ENCODE measurements at regions not wholly inside any gene's neighbourhood (a gene's known extent, or its start where the extent isn't known, plus 50 kb on each side); places are given as distances from the start of the nearest gene placed in this dataset.

DNA sequence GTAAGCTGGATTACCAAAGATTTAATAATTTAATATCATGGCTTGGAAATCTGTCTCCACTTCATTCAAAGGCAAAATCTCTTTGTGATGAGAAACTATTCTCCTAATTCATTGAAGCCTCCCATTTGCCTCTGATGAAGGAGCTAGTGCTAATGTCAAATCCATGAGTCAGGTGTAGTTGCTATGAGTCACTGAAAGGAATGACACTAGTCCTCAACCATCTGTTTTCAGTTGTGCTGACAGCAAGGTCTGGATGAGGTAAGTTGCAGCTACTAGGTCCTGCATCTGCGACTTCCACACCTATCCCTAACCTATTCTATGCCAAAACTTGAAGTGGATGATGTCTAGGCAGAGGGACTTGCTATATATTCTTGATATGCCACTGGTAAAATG, 324.0 kb upstream of the UBE2E3 start:
- DNase-seq = peak; percentile 80

DNA sequence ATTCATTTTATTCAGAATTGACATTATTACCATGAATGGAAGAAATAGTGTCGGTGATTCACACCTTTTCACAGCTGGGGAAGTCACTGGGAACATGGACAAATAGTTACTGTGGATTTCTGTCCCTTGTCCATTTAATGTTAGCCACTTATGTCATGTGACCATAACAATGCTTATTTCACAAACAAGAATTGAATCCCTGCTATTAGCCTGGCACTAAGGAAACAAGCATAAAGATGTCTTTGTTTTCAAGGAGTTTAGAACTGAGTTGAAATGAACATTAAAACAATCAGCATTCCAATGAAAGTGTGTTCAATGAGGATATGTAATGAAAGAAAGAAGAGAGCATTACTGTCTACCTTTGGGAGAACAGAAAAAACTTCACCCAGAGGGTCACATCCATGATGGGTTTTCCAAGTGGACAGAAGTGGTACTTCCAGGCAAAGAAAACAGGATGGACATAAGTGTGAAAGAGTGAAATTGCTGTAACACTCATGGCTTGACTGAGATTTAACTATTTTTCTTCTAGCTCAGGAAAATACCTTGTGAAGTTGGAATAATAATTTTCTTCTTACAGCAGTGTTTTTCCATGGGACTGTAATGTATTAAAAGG, 324.5 kb upstream of the UBE2E3 start:
- no peak for DNase-seq

DNA sequence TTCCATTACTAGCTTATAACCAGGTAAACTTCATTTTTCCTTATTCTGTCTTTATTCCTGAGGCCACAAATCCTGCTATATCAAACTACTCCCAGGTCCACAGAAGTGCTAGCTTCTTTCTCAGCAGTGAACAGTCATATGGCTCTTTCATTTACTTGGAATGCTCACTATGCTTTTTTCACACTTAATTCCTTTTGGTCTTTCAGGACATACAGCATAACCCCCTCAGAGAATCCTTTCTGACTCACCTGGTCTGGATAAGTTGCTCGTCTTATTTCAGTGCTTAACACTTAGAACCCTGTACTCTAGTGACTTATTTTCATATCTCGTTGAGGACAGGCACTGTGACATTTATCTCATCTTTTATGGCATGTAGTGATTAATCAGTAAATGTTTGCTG, 325.0 kb upstream of the UBE2E3 start:
- DNase-seq = peak; percentile 54

DNA sequence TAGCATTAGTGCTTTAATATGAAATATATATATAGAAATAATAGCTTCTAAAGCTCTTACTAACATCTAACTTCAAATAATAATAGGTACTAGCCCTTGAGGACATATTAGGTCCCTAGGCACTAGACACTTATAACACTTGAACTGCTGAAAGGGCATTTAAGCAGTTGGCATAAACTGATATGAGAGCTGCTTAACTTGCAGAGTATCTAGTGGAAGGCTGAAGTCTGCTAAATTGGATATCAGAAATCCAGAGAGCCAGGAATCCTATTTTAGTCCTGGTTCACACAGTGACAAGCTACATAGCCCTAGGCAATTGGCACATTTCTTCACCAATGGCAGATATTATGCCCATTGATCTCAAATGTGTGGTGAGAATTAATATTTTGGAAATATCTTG, 326.9 kb upstream of the UBE2E3 start:
- no peak for DNase-seq

- DNase-seq = peak; percentile 9
Observed at GRCh38 chr2:180652794-180653193, 327.6 kb upstream of the UBE2E3 start.

- DNase-seq = no peak
Observed at GRCh38 chr2:180651596-180651995, 328.8 kb upstream of the UBE2E3 start.

- no peak for DNase-seq
Observed at GRCh38 chr2:180647621-180648020, 332.8 kb upstream of the UBE2E3 start.

DNA sequence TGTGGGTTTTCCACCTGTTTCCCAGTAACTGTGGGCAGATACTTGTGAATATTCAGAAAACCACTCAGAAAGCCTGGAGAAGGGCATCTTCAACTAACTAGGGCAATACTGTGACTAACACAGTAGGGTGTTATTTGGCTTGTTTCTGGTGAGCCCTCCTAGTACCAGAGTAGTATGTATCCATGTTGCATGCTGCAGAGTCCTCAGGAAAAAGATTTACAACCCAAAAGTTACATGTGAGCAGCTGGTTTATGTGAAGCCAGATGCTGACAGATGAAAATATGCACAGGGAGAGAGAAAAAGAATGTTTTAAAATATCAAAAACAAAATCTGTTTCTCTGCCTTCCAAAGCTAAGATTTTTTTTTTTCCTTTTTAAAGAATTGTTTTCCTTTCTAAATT, 333.2 kb upstream of the UBE2E3 start:
- DNase-seq = no peak

DNA sequence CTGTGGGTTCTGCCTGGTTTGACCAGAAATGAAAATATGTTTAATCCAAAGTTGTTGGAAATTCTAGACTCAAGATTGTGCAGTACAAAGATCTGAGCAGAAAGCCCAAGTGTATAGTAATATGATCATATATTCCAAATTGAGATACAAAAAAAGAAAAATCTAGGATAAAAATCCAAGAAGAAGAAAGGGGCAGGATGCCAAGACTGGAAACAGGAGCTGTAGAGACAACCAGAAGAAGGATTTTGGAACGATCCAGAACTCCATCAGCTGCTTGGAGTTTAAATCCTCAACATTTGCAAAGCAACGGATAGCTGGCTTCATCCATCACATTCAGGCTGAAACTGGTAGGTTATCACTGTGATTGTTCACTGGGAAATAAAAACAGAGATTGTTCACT, 333.6 kb upstream of the UBE2E3 start:
- DNase-seq = no peak

- peak; percentile 62 for DNase-seq
Observed at GRCh38 chr2:180644709-180645108, 335.7 kb upstream of the UBE2E3 start.

DNA sequence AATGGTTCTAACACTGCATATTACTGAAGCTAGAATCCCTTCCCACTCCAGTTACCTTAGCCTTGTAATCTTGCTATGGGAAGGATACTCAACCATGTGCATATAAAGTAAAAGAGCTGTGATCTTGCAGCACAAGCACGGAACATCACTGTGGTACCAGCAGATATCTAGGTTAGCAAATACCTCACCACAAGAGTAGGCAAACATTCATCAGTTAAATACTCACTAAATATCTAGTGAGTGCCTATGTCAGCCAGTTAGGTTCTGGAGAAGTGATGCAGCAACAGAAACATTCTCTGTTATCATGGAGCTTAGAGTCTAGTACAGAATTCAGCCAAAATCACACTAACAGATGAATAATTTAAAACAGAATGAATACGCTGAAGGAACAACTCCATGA, 349.6 kb upstream of the UBE2E3 start:
- no peak for DNase-seq

DNA sequence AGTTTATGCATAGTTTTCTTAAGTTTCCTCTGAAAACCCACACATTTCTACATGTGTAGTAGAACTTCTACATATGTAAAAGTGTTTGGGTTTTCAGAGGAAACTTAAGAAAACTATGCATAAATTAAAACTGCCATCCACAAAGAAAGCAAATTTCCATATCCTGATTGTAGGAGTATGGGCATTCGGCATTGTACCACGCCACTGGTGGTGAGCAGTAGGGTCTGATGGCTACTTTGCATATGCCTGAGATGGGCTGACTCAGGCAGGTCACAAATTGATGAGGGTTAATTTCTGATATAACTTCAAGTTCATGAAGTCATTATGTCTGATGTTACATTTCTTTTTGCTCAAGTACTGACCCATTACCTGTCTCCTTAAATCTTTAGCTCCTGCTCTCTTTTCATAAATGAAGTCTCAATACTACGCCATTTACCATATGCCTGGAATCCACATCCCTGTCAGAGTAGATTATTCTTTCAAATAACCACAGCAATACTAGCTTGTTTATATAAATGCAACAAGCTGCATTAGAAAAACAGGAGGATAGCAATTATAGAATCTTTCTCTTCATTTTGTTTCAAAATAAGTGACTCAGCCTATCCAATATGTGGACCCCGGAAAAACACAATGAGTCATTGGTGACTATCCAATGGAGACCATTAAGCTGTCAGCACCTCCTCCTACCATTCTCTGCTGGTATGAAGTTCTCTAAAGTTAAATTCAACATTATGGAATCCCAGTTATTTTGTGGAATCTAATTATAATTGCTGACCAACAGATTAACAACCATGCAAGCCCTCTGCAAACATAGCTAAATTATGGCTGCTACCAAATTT, 355.2 kb upstream of the UBE2E3 start:
- DNase-seq = peak; percentile 98

- DNase-seq = peak; percentile 88
Observed at GRCh38 chr2:180621941-180622918, 358.2 kb upstream of the UBE2E3 start.

DNA sequence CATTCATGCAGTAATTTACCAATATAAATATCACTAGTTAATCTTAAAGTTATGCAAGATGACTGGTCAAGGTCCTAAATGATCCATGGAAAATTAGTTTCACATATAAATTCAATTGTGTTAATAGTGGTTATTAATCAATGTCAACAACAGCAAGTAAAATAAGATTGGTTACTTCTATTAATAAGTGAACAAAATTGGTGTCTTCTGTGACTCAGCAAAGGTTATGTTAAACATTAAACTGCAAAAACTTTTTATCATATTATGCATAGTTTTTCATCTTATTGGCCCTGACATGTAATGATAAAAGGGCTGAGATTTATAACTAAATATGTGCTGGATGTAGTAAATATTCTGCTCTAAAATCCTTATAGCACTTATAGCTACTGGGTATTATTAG, 359.0 kb upstream of the UBE2E3 start:
- no peak for DNase-seq

- peak; percentile 29 for DNase-seq
Observed at GRCh38 chr2:180618570-180618969, 361.8 kb upstream of the UBE2E3 start.

- no peak for DNase-seq
Observed at GRCh38 chr2:180614776-180615175, 365.6 kb upstream of the UBE2E3 start.

DNA sequence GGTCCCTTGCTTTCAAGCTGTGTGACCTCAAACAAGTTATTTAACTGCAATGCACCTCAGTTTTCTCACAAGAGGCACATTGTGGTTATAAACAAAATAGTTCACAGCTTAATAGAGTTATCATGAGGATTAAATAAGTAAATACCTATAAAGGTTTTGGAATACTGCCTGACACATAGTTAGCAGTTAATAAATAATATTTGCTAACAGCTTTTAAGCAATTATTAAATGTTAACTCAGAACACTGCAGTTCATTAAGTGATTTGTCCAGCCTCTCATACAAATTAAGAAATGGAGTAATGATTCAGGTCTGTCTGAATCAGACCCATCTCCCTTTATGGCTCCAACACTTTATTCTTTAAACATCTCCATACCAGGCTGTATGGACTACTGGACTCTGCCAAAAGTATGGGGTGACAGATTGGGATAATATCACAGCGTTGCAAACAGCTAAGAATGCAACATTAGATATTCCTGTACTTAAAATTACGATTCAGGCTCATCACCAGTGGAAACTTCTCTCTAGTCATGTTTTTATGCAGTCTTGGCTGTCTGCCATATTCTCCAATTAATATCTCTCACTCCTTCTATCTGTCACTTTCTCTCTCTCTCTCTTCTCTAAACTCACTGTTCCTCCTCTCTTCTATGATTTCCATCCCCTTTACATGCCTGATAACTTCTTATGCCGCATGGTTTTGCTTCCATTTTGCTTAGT, 370.6 kb upstream of the UBE2E3 start:
- DNase-seq = no peak

GRCh38 chr2:180607514-180608049, 372.8 kb upstream of the UBE2E3 start:
- no peak for DNase-seq

GRCh38 chr2:180604077-180604476, 376.3 kb upstream of the UBE2E3 start:
- DNase-seq = peak; percentile 15

GRCh38 chr2:180601016-180601415, 379.4 kb upstream of the UBE2E3 start:
- DNase-seq = no peak

GRCh38 chr2:180599804-180600203, 380.6 kb upstream of the UBE2E3 start:
- DNase-seq = no peak

GRCh38 chr2:180597179-180597578, 383.2 kb upstream of the UBE2E3 start:
- no peak for DNase-seq
